ENCODE measurements at regions not wholly inside any gene's neighbourhood (a gene's known extent, or its start where the extent isn't known, plus 50 kb on each side); places are given as distances from the start of the nearest gene placed in this dataset.

DNA sequence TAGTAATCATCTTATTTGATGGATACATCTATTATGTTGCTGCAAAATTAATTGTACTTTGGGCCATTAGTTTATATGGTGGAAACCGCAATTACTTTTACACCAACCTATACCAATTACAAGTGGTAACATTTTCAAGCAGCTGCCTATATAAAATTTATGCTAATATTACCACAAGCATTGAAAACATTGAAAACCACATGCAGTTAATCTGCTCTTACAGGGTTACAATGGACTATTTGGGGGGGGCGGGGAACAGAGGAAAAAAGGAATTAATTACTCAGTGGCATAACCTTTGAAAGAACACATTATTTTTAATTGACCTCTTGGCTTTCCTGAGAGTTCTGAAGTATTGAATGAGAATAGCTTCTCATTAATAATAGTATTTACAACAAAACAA is 1793.2 kb downstream of the NCAM2 start:
- intact Hi-C loops (cut with DNase I), result no loop called here
- no peaks in the 10 kb centered on the region for H3K27me3 ChIP-seq
- ATAC-seq, result no peak

GRCh38 chr21:22791986-22792560 is 1793.9 kb downstream of the NCAM2 start:
- no peak overlapping the region for H3K27ac ChIP-seq
- no peaks in the 10 kb centered on the region for H3K27me3 ChIP-seq
- WGBS, 2 donors, result 0 to 1% methylated on average over 3 of the region's 3 CpGs
- TF ChIP-seq, protein P1, sequence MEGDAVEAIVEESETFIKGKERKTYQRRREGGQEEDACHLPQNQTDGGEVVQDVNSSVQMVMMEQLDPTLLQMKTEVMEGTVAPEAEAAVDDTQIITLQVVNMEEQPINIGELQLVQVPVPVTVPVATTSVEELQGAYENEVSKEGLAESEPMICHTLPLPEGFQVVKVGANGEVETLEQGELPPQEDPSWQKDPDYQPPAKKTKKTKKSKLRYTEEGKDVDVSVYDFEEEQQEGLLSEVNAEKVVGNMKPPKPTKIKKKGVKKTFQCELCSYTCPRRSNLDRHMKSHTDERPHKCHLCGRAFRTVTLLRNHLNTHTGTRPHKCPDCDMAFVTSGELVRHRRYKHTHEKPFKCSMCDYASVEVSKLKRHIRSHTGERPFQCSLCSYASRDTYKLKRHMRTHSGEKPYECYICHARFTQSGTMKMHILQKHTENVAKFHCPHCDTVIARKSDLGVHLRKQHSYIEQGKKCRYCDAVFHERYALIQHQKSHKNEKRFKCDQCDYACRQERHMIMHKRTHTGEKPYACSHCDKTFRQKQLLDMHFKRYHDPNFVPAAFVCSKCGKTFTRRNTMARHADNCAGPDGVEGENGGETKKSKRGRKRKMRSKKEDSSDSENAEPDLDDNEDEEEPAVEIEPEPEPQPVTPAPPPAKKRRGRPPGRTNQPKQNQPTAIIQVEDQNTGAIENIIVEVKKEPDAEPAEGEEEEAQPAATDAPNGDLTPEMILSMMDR (IDR thresholded peaks at IDR 0.05), result peak; percentile 50 to 87 (median 70)
- no peak for FAIRE-seq
- ATAC-seq, result peak in 3 of 4 donors; percentile 46 to 56 (median 55)
- intact Hi-C loops (cut with DNase I), result no loop called here
- no peaks in the 10 kb centered on the region for H3K9me3 ChIP-seq
- H3K4me1 ChIP-seq, result no peaks in the 10 kb centered on the region
- H3K36me3 ChIP-seq, result no peaks in the 10 kb centered on the region
- H3K4me3 ChIP-seq, result no peak overlapping the region
- peak in 1 of 6 donors; percentile 13 for DNase-seq

More for the DNA sequence above, 1793.2 kb downstream of the NCAM2 start:
- DNase-seq, result no peak
- TF ChIP-seq, protein P1 (IDR thresholded peaks at IDR 0.05), result no peak
- Histone ChIP-seq H3K27ac (no peak overlapping the region), H3K4me3 (no peak overlapping the region), H3K9me3 (no peaks in the 10 kb centered on the region), H3K36me3 (no peaks in the 10 kb centered on the region), H3K4me1 (no peaks in the 10 kb centered on the region)
- no peak for FAIRE-seq
- WGBS, 2 donors, result 52 to 59% methylated on average over 2 of the region's 2 CpGs

- no peak for FAIRE-seq
- no peak overlapping the region for H3K27ac ChIP-seq
- TF ChIP-seq, protein P1 (IDR thresholded peaks at IDR 0.05), result no peak
- H3K9me3 ChIP-seq, result no peaks in the 10 kb centered on the region
- no peaks in the 10 kb centered on the region for H3K36me3 ChIP-seq
- 37 to 57% methylated on average over 2 of the region's 2 CpGs for WGBS, 2 donors
- no peak for ATAC-seq
- no peak for DNase-seq
- intact Hi-C loops (cut with DNase I), result no loop called here
- no peaks in the 10 kb centered on the region for H3K27me3 ChIP-seq
- H3K4me1 ChIP-seq, result no peaks in the 10 kb centered on the region
- no peak overlapping the region for H3K4me3 ChIP-seq
Measured at GRCh38 chr21:22795091-22795490, 1796.9 kb downstream of the NCAM2 start.

DNA sequence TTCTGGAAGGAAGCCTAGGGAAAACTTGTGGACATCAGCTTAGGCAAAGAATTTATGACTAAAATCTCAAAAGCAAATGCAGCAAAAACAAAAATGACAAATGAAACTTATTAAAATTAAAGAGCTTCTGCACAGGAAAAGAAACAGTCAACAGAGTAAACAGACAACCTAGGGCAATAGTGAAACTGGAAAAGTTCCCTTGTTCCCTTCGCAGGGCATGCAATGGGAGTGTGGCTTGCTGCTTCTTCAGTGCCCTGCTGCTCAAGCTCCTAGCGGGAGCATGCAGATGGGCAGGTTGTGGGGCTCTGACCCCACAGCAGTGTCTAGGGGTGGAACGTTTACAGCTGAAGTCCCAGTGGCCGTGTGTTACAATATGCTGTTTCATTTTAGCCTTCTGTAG is 1797.4 kb downstream of the NCAM2 start:
- WGBS, 2 donors, result 30 to 49% methylated on average over 4 of the region's 4 CpGs
- Histone ChIP-seq H3K9me3 (no peaks in the 10 kb centered on the region), H3K27me3 (no peaks in the 10 kb centered on the region), H3K27ac (no peak overlapping the region), H3K4me3 (no peak overlapping the region), H3K36me3 (no peaks in the 10 kb centered on the region), H3K4me1 (no peaks in the 10 kb centered on the region)
- ATAC-seq (no peak), FAIRE-seq (no peak), DNase-seq (no peak)
- TF ChIP-seq, protein P1 (IDR thresholded peaks at IDR 0.05), result no peak
- intact Hi-C loops (cut with DNase I), result no loop called here

- no peak for FAIRE-seq
Measured at GRCh38 chr21:22796147-22796546, 1797.9 kb downstream of the NCAM2 start.

More at GRCh38 chr21:22796147-22796546, 1797.9 kb downstream of the NCAM2 start:
- no peaks in the 10 kb centered on the region for H3K36me3 ChIP-seq
- H3K4me1 ChIP-seq, result no peaks in the 10 kb centered on the region
- no peaks in the 10 kb centered on the region for H3K9me3 ChIP-seq
- intact Hi-C loops (cut with DNase I), result no loop called here
- no peak overlapping the region for H3K4me3 ChIP-seq
- H3K27me3 ChIP-seq, result no peaks in the 10 kb centered on the region
- WGBS, 2 donors, result 66 to 78% methylated on average over 9 of the region's 9 CpGs
- TF ChIP-seq, protein P1 (IDR thresholded peaks at IDR 0.05), result no peak
- peak in 1 of 6 donors; percentile 29 for DNase-seq
- H3K27ac ChIP-seq, result no peak overlapping the region
- no peak for ATAC-seq
